SK-N-SH (cell line): ENCODE measurements at regions not wholly inside any gene's neighbourhood (a gene's known extent, or its start where the extent isn't known, plus 50 kb on each side); places are given as distances from the start of the nearest gene placed in this dataset.

Source experiments
- CTCF ChIA-PET: fragments of 300-600, 350-600 bp; formaldehyde crosslinking; extraction: SDS; loops from one replicate; lab custom pipeline; 2021; lab: Yijun Ruan, JAX
- POLR2A ChIA-PET: fragments of 350-600 bp; sonication (Branson Sonifier 250); formaldehyde crosslinking; extraction: SDS; loops from one replicate; lab custom pipeline; 2020; ENCODE audit warnings: antibody characterized with exemption, inconsistent platforms; lab: Yijun Ruan, JAX
- DNase-seq: peaks from one replicate; pipeline ENCODE4 v3.0.0; 2012
- H2AFZ ChIP-seq: fragments of 200-600 bp; sonication (generic); 2 replicates; pipeline ENCODE4 v1.8.1; 2016; ENCODE audit warnings: antibody characterized with exemption, mild to moderate bottlenecking, low read depth
- H3F3A ChIP-seq: fragments of 200-600 bp; sonication (generic); replicated peaks from 2 replicates; pipeline ENCODE3; 2016; ENCODE audit warnings: antibody characterized with exemption, mild to moderate bottlenecking; ENCODE audit not compliant: insufficient read depth
- H3K27ac ChIP-seq, 2 experiments: fragments of 200-500 bp in 1 of 2; fragments of 200-600 bp in 1 of 2; sonication (Bioruptor generic) in 1 of 2; sonication (generic), shearing (Covaris generic) in 1 of 2; 2 replicates each; pipeline versions ENCODE4 v1.5.1 to v1.6.1; 2014 to 2016; ENCODE audit warnings: low read depth in 2 of 2, inconsistent platforms in 1 of 2, low read length in 1 of 2, mild to moderate bottlenecking in 1 of 2, mixed read lengths in 1 of 2
- H3K27me3 ChIP-seq: fragments of 200-600 bp; sonication (generic), shearing (Covaris generic); 2 replicates; pipeline ENCODE4 v1.6.1; 2016; ENCODE audit warnings: mixed run types; ENCODE audit not compliant: insufficient read depth
- H3K36me3 ChIP-seq, 2 experiments: fragments of 200-500 bp in 1 of 2; fragments of 200-600 bp in 1 of 2; sonication (Bioruptor generic) in 1 of 2; sonication (generic) in 1 of 2; replicated peaks in 1 of 2; 2 replicates each; pipeline versions ENCODE3 to v1.5.1; 2014 to 2016; ENCODE audit warnings: low read length in 1 of 2, mild to moderate bottlenecking in 1 of 2; ENCODE audit not compliant: insufficient read depth in 2 of 2, control insufficient read depth in 1 of 2
- H3K4me1 ChIP-seq, 2 experiments: fragments of 200-500 bp in 1 of 2; fragments of 200-600 bp in 1 of 2; sonication (Bioruptor generic) in 1 of 2; sonication (generic), shearing (Covaris generic) in 1 of 2; 2 replicates each; pipeline versions ENCODE4 v1.5.1 to v1.6.1; 2014 to 2016; ENCODE audit warnings: low read depth in 1 of 2, low read length in 1 of 2, mixed run types in 1 of 2; ENCODE audit not compliant: insufficient read depth in 2 of 2, control insufficient read depth in 1 of 2
- H3K4me2 ChIP-seq: fragments of 200-600 bp; sonication (generic), shearing (Covaris generic); 2 replicates; pipeline ENCODE4 v1.6.1; 2017; ENCODE audit warnings: mixed run types
- H3K4me3 ChIP-seq, 2 experiments: fragments of 200-500 bp in 1 of 2; fragments of 200-600 bp in 1 of 2; sonication (Bioruptor generic) in 1 of 2; sonication (generic), shearing (Covaris generic) in 1 of 2; 2 replicates each; pipeline versions ENCODE4 v1.5.1 to v1.8.1; 2014 to 2016; ENCODE audit warnings: low read depth in 2 of 2, inconsistent platforms in 1 of 2, low read length in 1 of 2, mild to moderate bottlenecking in 1 of 2, mixed read lengths in 1 of 2, moderate library complexity in 1 of 2
- H3K79me2 ChIP-seq: fragments of 200-600 bp; sonication (generic); 2 replicates; pipeline ENCODE4 v1.8.1; 2017; ENCODE audit warnings: mild to moderate bottlenecking; ENCODE audit not compliant: insufficient read depth
- H3K9ac ChIP-seq: fragments of 200-600 bp; sonication (generic); 2 replicates; pipeline ENCODE4 v1.6.1; 2017; ENCODE audit warnings: mixed run types
- H3K9me2 ChIP-seq: fragments of 200-600 bp; sonication (generic); 2 replicates; pipeline ENCODE4 v1.6.1; 2017; ENCODE audit warnings: mixed run types
- H3K9me3 ChIP-seq: fragments of 200-600 bp; sonication (generic); 2 replicates; pipeline ENCODE4 v1.6.1; 2017; ENCODE audit warnings: mixed run types, mild to moderate bottlenecking, moderate library complexity
- H4K20me1 ChIP-seq: fragments of 200-600 bp; sonication (generic); 2 replicates; pipeline ENCODE4 v1.6.1; 2017; ENCODE audit warnings: mild to moderate bottlenecking, mixed run types; ENCODE audit not compliant: insufficient read depth
- ELF1 ChIP-seq: IDR thresholded peaks from 2 replicates; pipeline ENCODE4 v1.4.0; 2012
- EP300 ChIP-seq, 2 experiments: IDR thresholded peaks; 2 replicates each; pipeline versions ENCODE4 v1.4.0 to v1.6.1; 2012; ENCODE audit warnings: borderline replicate concordance in 1 of 2, low read depth in 1 of 2, low read length in 1 of 2
- EZH2phosphoT487 ChIP-seq: fragments of 200-600 bp; sonication (generic); IDR thresholded peaks from 2 replicates; pipeline ENCODE4 v1.6.1; 2017; ENCODE audit warnings: low read depth, mixed run types, mild to moderate bottlenecking, antibody characterized with exemption, moderate library complexity, borderline replicate concordance
- FOXM1 ChIP-seq: IDR thresholded peaks from 2 replicates; pipeline ENCODE4 v1.4.0; 2012; ENCODE audit warnings: low read depth, mild to moderate bottlenecking
- MEF2A ChIP-seq: IDR thresholded peaks from 2 replicates; pipeline ENCODE4 v1.4.0; 2012; ENCODE audit warnings: low read depth, borderline replicate concordance
- MXI1 ChIP-seq: IDR thresholded peaks from 2 replicates; pipeline ENCODE4 v1.6.1; 2012; ENCODE audit warnings: mild to moderate bottlenecking, low read depth, low read length, improper control_type of control experiment
- NFIC ChIP-seq: IDR thresholded peaks from 2 replicates; pipeline ENCODE4 v1.4.0; 2012; ENCODE audit warnings: borderline replicate concordance
- RCOR1 ChIP-seq: fragments of 150-350 bp; IDR thresholded peaks from 2 replicates; pipeline ENCODE4 v1.6.1; 2017; ENCODE audit warnings: antibody characterized with exemption, low read length
- RFX5 ChIP-seq: IDR thresholded peaks from 2 replicates; pipeline ENCODE4 v1.6.1; 2012; ENCODE audit warnings: mild to moderate bottlenecking, improper control_type of control experiment, low read length
- RXRA ChIP-seq: IDR thresholded peaks from 2 replicates; pipeline ENCODE4 v1.4.0; 2012; ENCODE audit warnings: low read depth, mild to moderate bottlenecking, borderline replicate concordance
- SIN3A ChIP-seq: IDR thresholded peaks from 2 replicates; pipeline ENCODE4 v1.6.1; 2012; ENCODE audit warnings: low read depth, mild to moderate bottlenecking, low read length, moderate library complexity, borderline replicate concordance
- SMC3 ChIP-seq: IDR thresholded peaks from 2 replicates; pipeline ENCODE4 v1.6.1; 2012; ENCODE audit warnings: low read depth, low read length, improper control_type of control experiment
- TEAD4 ChIP-seq: IDR thresholded peaks from 2 replicates; pipeline ENCODE4 v1.4.0; 2012; ENCODE audit warnings: mild to moderate bottlenecking, borderline replicate concordance; ENCODE audit not compliant: insufficient read depth
- YY1 ChIP-seq: IDR thresholded peaks from 2 replicates; pipeline ENCODE4 v1.4.0; 2012; ENCODE audit warnings: low read depth, mild to moderate bottlenecking
- ZBTB33 ChIP-seq: IDR thresholded peaks from 2 replicates; pipeline ENCODE4 v1.4.0; 2012; ENCODE audit warnings: low read depth, borderline replicate concordance
- WGBS: methylation state at CpG from one replicate; pipeline ENCODE4 v1.1.6; 2017; ENCODE audit warnings: low lambda C conversion rate; 5-methylcytosine and 5-hydroxymethylcytosine counted together
- TF ChIP-seq, protein P1 (sequence below): fragments of 200-600 bp; sonication (generic); IDR thresholded peaks from 2 replicates; pipeline ENCODE4 v1.6.1; 2017; ENCODE audit warnings: antibody characterized with exemption, mild to moderate bottlenecking, moderate library complexity

DNA sequence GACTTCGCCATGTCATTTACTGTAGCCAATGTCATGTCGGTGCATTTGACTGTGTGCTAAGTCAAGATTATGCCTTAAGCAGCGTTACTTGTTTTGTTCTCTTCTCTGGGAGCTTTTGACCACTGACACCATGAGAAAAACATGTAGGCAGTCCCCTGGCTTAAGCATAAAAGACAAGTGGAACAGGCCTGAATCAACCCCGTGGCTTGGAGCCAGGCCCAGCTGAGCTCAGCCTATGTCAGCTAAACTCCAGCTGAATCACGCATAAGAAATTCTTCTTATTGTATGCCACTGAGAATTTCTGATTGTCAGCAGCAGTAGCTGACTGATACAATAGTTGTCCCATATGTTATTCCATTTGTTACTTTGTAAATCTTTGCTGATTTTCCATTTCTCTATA, 261.9 kb downstream of the CBLL2 start:
- no peaks in the 10 kb centered on the region for H3K79me2 ChIP-seq
- H2AFZ ChIP-seq, result no peak overlapping the region
- no peak for DNase-seq
- 35% methylated on average over 4 of the region's 5 CpGs for WGBS
- no peaks in the 10 kb centered on the region for H3F3A ChIP-seq
- H3K27ac ChIP-seq, result no peak overlapping the region
- H3K27me3 ChIP-seq, result no peaks in the 10 kb centered on the region
- POLR2A ChIA-PET, result no interaction called here
- H3K4me2 ChIP-seq, result no peak overlapping the region
- no peak overlapping the region for H3K9ac ChIP-seq
- no peaks in the 10 kb centered on the region for H3K9me3 ChIP-seq
- CTCF ChIA-PET, result no interaction called here
- no peaks in the 10 kb centered on the region for H3K4me1 ChIP-seq
- TF ChIP-seq NFIC, result peak; percentile 41
- no peak for TF ChIP-seq TEAD4
- no peaks in the 10 kb centered on the region for H3K9me2 ChIP-seq
- no peaks in the 10 kb centered on the region for H4K20me1 ChIP-seq
- no peak overlapping the region for H3K4me3 ChIP-seq
- no peaks in the 10 kb centered on the region for H3K36me3 ChIP-seq

DNA sequence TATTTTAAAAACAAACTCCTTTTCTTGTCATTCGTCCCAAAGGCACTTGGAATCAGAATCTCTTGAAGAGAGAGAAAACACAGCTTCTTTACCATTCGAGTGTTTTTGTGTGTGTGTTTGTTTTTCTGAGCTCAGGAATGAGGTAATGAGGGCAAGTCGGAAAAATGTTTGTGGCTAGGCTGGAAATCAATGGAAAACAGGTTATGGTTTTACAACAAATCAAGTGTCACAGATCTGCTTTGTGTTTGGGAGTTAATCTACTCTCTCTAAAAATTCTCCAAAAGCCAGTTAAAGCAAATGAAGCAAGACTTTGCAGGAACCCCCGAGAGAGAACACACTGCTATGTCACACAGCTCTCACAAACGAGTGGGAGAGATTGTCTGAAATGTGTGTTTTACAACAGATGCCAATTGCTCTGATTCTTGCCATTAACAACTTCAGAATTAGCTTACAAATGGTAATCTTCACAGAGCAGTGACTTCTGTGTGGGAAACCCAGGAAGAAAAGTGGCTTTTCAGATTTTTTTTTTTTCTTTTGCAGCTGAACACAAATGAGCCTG, 264.1 kb downstream of the CBLL2 start:
- Histone ChIP-seq H3K27me3 (no peaks in the 10 kb centered on the region), H2AFZ (no peak overlapping the region), H3K4me1 (no peaks in the 10 kb centered on the region), H3K9me3 (no peaks in the 10 kb centered on the region), H3F3A (no peaks in the 10 kb centered on the region), H3K4me3 (no peak overlapping the region; a peak in 1 of 4 replicates), H3K79me2 (no peaks in the 10 kb centered on the region), H3K27ac (no peak overlapping the region), H4K20me1 (no peaks in the 10 kb centered on the region), H3K9me2 (no peaks in the 10 kb centered on the region), H3K36me3 (no peaks in the 10 kb centered on the region), H3K9ac (no peak overlapping the region), H3K4me2 (no peak overlapping the region)
- ChIA-PET CTCF (interaction anchor here (0.6 to 1.0 kb wide), 2 partner anchors 32 to 198 kb away, joined by 3 read pairs; no protein-coding TSS in a partner anchor), POLR2A (no interaction called here)
- TF ChIP-seq ZBTB33 (no peak), EZH2phosphoT487 (no peak), MXI1 (no peak), RCOR1 (no peak), EP300 (IDR thresholded peaks at IDR 0.05; ENCODE audit: borderline replicate concordance in 1 of 2, low read depth in 1 of 2, low read length in 1 of 2) (no peak)
- DNase-seq, result no peak
- WGBS, result 8% methylated on average over 5 of the region's 5 CpGs

GRCh38 chrX:22538580-22538979, 265.9 kb downstream of the CBLL2 start:
- no peaks in the 10 kb centered on the region for H3K36me3 ChIP-seq

More at GRCh38 chrX:22538580-22538979, 265.9 kb downstream of the CBLL2 start:
- 44% methylated on average over 4 of the region's 4 CpGs for WGBS
- no peaks in the 10 kb centered on the region for H3F3A ChIP-seq
- DNase-seq, result no peak
- POLR2A ChIA-PET, result interaction anchor here (0.5 to 0.6 kb wide), 2 partner anchors 418 to 621 kb away, joined by 3 read pairs; no protein-coding TSS in a partner anchor
- H3K9me2 ChIP-seq, result no peaks in the 10 kb centered on the region
- H3K4me2 ChIP-seq, result no peak overlapping the region
- TF ChIP-seq SMC3 (no peak), FOXM1 (no peak), RFX5 (no peak), SIN3A (no peak), ELF1 (no peak), MEF2A (no peak), YY1 (no peak), RXRA (no peak)
- TF ChIP-seq, protein P1, sequence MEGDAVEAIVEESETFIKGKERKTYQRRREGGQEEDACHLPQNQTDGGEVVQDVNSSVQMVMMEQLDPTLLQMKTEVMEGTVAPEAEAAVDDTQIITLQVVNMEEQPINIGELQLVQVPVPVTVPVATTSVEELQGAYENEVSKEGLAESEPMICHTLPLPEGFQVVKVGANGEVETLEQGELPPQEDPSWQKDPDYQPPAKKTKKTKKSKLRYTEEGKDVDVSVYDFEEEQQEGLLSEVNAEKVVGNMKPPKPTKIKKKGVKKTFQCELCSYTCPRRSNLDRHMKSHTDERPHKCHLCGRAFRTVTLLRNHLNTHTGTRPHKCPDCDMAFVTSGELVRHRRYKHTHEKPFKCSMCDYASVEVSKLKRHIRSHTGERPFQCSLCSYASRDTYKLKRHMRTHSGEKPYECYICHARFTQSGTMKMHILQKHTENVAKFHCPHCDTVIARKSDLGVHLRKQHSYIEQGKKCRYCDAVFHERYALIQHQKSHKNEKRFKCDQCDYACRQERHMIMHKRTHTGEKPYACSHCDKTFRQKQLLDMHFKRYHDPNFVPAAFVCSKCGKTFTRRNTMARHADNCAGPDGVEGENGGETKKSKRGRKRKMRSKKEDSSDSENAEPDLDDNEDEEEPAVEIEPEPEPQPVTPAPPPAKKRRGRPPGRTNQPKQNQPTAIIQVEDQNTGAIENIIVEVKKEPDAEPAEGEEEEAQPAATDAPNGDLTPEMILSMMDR, result no peak
- no peak overlapping the region for H3K9ac ChIP-seq
- H3K27me3 ChIP-seq, result no peaks in the 10 kb centered on the region
- no peaks in the 10 kb centered on the region for H3K79me2 ChIP-seq
- H2AFZ ChIP-seq, result no peak overlapping the region
- no peaks in the 10 kb centered on the region for H3K4me1 ChIP-seq
- H4K20me1 ChIP-seq, result no peaks in the 10 kb centered on the region
- CTCF ChIA-PET, result no interaction called here
- H3K4me3 ChIP-seq, result no peak overlapping the region
- no peak overlapping the region for H3K27ac ChIP-seq
- no peaks in the 10 kb centered on the region for H3K9me3 ChIP-seq
